OCI-LY7 (cell line): ENCODE measurements at regions not wholly inside any gene's neighbourhood (a gene's known extent, or its start where the extent isn't known, plus 50 kb on each side); places are given as distances from the start of the nearest gene placed in this dataset.
A peak's percentile ranks its signal among the peaks of the same experiment; 100 is the strongest.

ENCODE experiments used
- CTCF ChIP-seq: fragments of 200-600 bp; sonication (generic); conservative IDR thresholded peaks from 2 replicates; pipeline ENCODE4 v1.5.1; 2014; ENCODE audit warnings: mild to moderate bottlenecking, antibody characterized with exemption, low read length, moderate library complexity, mixed read lengths
- EZH2phosphoT487 ChIP-seq: fragments of 200-600 bp; sonication (generic); IDR thresholded peaks from 2 replicates; pipeline ENCODE4 v1.6.1; 2018; ENCODE audit warnings: low read depth, borderline replicate concordance, mild to moderate bottlenecking, mixed run types, antibody characterized with exemption, low read length, moderate library complexity, mixed read lengths

- peak; percentile 50; the same call in 1 of the 2 replicates for TF ChIP-seq CTCF
- no peak for TF ChIP-seq EZH2phosphoT487
Measured at GRCh38 chr14:106738075-106738474, 1211.7 kb downstream of the TMEM121 start.
